GM18508 (cell line): ENCODE measurements at regions not wholly inside any gene's neighbourhood (a gene's known extent, or its start where the extent isn't known, plus 50 kb on each side); places are given as distances from the start of the nearest gene placed in this dataset.

Experiments
- ATAC-seq: cut with Tn5 transposase; IDR thresholded peaks from one replicate; pipeline ENCODE4 v1.9.1; 2021; ENCODE audit warnings: moderate number of reproducible peaks; ENCODE audit not compliant: insufficient read depth, unreplicated experiment

GRCh38 chr4:181662383-181662782 is 580.8 kb upstream of the TENM3 start:
- no peak for ATAC-seq

GRCh38 chr4:181670506-181670905 is 572.7 kb upstream of the TENM3 start:
- no peak for ATAC-seq

GRCh38 chr4:181671672-181672071 is 571.5 kb upstream of the TENM3 start:
- no peak for ATAC-seq

GRCh38 chr4:181672751-181673150 is 570.5 kb upstream of the TENM3 start:
- ATAC-seq: no peak

GRCh38 chr4:181674315-181674875 is 568.8 kb upstream of the TENM3 start:
- ATAC-seq: no peak

- ATAC-seq: no peak
These were observed 566.7 kb upstream of the TENM3 start for GRCh38 chr4:181676546-181676945.

GRCh38 chr4:181677201-181677600 is 566.0 kb upstream of the TENM3 start:
- no peak for ATAC-seq

- no peak for ATAC-seq
These were observed 565.6 kb upstream of the TENM3 start for GRCh38 chr4:181677621-181678020.

- no peak for ATAC-seq
These were observed 563.4 kb upstream of the TENM3 start for GRCh38 chr4:181679754-181680153.

- no peak for ATAC-seq
These were observed 560.7 kb upstream of the TENM3 start for GRCh38 chr4:181682367-181683047.

- ATAC-seq: no peak
These were observed 558.9 kb upstream of the TENM3 start for GRCh38 chr4:181684310-181684709.

- no peak for ATAC-seq
These were observed 557.7 kb upstream of the TENM3 start for GRCh38 chr4:181685461-181685860.

- no peak for ATAC-seq
These were observed 557.3 kb upstream of the TENM3 start for GRCh38 chr4:181685911-181686310.

- no peak for ATAC-seq
These were observed 556.1 kb upstream of the TENM3 start for GRCh38 chr4:181687116-181687515.

- ATAC-seq: no peak
These were observed 554.8 kb upstream of the TENM3 start for GRCh38 chr4:181688432-181688831.

GRCh38 chr4:181688872-181689271 is 554.3 kb upstream of the TENM3 start:
- no peak for ATAC-seq

GRCh38 chr4:181690498-181690897 is 552.7 kb upstream of the TENM3 start:
- ATAC-seq: no peak

GRCh38 chr4:181692965-181693364 is 550.2 kb upstream of the TENM3 start:
- no peak for ATAC-seq

- ATAC-seq: no peak
These were observed 549.7 kb upstream of the TENM3 start for GRCh38 chr4:181693517-181693916.

GRCh38 chr4:181698221-181698620 is 545.0 kb upstream of the TENM3 start:
- ATAC-seq: no peak

- no peak for ATAC-seq
These were observed 542.0 kb upstream of the TENM3 start for GRCh38 chr4:181701214-181701613.

- ATAC-seq: no peak
These were observed 541.3 kb upstream of the TENM3 start for GRCh38 chr4:181701894-181702293.
